Right lobe of liver (tissue), 4 donors: ENCODE measurements at regions not wholly inside any gene's neighbourhood (a gene's known extent, or its start where the extent isn't known, plus 50 kb on each side); places are given as distances from the start of the nearest gene placed in this dataset.

Source experiments
- POLR2A ChIP-seq: fragments of 450-650 bp; IDR thresholded peaks from one replicate; pipeline ENCODE4 v1.6.1; 2017; ENCODE audit warnings: antibody characterized with exemption, mild to moderate bottlenecking
- TF ChIP-seq, protein P1 (sequence below), 4 donors: fragments of 200-600 bp in 3 of 4; fragments of 450-650 bp in 1 of 4; IDR thresholded peaks; one replicate each; pipeline versions ENCODE4 v1.5.1 to v1.8.0; 2016 to 2022; ENCODE audit warnings: antibody characterized with exemption in 4 of 4, mild to moderate bottlenecking in 2 of 4
- donor health status: DM: no; HTN: no; CAD: no.
- donor health status: DM: no; HTN: no; CAD: no.
- donor health status: DM: no; HTN: yes; CAD: no.

DNA sequence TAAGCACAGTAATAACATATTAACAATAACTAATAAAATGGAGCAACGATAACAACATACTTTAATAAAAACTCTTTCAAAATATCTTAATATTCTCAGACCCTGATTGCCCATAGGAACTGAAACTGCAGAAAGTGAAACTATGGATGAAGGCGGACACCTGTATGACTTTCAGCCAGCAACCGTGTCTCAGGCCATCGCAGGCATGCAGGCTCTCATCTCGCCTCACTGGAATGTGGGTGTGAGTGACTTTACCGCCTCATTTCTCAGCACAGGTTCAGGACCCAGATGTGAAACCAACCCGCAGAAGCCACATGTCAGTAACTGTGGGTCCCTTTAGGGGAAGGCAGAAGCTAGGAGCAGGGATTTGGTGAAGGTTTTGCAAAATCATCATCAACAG is 539.1 kb downstream of the FAM181B start:
- TF ChIP-seq, protein P1, sequence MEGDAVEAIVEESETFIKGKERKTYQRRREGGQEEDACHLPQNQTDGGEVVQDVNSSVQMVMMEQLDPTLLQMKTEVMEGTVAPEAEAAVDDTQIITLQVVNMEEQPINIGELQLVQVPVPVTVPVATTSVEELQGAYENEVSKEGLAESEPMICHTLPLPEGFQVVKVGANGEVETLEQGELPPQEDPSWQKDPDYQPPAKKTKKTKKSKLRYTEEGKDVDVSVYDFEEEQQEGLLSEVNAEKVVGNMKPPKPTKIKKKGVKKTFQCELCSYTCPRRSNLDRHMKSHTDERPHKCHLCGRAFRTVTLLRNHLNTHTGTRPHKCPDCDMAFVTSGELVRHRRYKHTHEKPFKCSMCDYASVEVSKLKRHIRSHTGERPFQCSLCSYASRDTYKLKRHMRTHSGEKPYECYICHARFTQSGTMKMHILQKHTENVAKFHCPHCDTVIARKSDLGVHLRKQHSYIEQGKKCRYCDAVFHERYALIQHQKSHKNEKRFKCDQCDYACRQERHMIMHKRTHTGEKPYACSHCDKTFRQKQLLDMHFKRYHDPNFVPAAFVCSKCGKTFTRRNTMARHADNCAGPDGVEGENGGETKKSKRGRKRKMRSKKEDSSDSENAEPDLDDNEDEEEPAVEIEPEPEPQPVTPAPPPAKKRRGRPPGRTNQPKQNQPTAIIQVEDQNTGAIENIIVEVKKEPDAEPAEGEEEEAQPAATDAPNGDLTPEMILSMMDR (IDR thresholded peaks at IDR 0.05): no peak
- TF ChIP-seq POLR2A: no peak
